Panc1 (cell line): ENCODE measurements at regions not wholly inside any gene's neighbourhood (a gene's known extent, or its start where the extent isn't known, plus 50 kb on each side); places are given as distances from the start of the nearest gene placed in this dataset.
"Not testable (repeated sequence)": the region's sequence is repeated elsewhere in the genome, so short reads cannot be mapped to it uniquely, and the experiment has no call there.

Experiments
- ATAC-seq: fragments of 200-7000 bp; cut with Tn5 transposase; 2 replicates; pipeline ENCODE4 v1.9.1; 2020; ENCODE audit warnings: mild to moderate bottlenecking, moderate library complexity
- BruUV-seq: library from RNA; stranded (reverse); fragments of 400-500 nt; replicated peaks from 2 replicates; lab custom pipeline; 2021; lab: Mats Ljungman, UMichigan
- CTCF ChIA-PET: fragments of 300-600 bp; sonication (Branson Sonifier 250); formaldehyde crosslinking; loops from one replicate; lab custom pipeline; 2022; ENCODE audit warnings: antibody characterized with exemption; lab: Charles Lee
- POLR2A ChIA-PET: fragments of 300-600 bp; sonication (Branson Sonifier 250); formaldehyde crosslinking; loops from one replicate; lab custom pipeline; 2022; ENCODE audit warnings: antibody characterized with exemption; lab: Charles Lee
- DNase-seq: peaks from one replicate; pipeline ENCODE4 v3.0.0-alpha.2; 2010; ENCODE audit warnings: low read depth, low spot score
- H3K27ac ChIP-seq: 2 replicates; pipeline ENCODE4 v1.5.1; 2011; ENCODE audit warnings: mild to moderate bottlenecking, low read length, inconsistent platforms
- H3K27me3 ChIP-seq: fragments of 200-500 bp; sonication (Bioruptor generic); 2 replicates; pipeline ENCODE4 v1.6.0; 2014; ENCODE audit warnings: low read length, inconsistent platforms; ENCODE audit not compliant: control insufficient read depth, insufficient read depth
- H3K36me3 ChIP-seq: fragments of 200-500 bp; sonication (Bioruptor generic); 2 replicates; pipeline ENCODE4 v1.5.1; 2014; ENCODE audit warnings: inconsistent platforms, mild to moderate bottlenecking, low read length, moderate library complexity; ENCODE audit not compliant: control insufficient read depth, insufficient read depth
- H3K4me1 ChIP-seq: 2 replicates; pipeline ENCODE4 v1.5.1; 2011; ENCODE audit warnings: inconsistent platforms, mild to moderate bottlenecking, low read length, moderate library complexity; ENCODE audit not compliant: control insufficient read depth, insufficient read depth
- H3K4me3 ChIP-seq, 2 experiments: 2 replicates each; pipeline ENCODE4 v1.5.1; 2011 to 2012; ENCODE audit warnings: low read depth in 2 of 2, low read length in 2 of 2, mild to moderate bottlenecking in 2 of 2, inconsistent platforms in 1 of 2, moderate library complexity in 1 of 2
- H3K9me3 ChIP-seq: fragments of 200-500 bp; sonication (Bioruptor generic); 2 replicates; pipeline ENCODE4 v1.5.1; 2014; ENCODE audit warnings: low read depth, mild to moderate bottlenecking, inconsistent platforms, low read length, moderate library complexity; ENCODE audit not compliant: control insufficient read depth, insufficient read depth
- in situ Hi-C: cut with HindIII; loops from 2 replicates; pipeline ENCODE4 v1.10.0; 2016; ENCODE audit warnings: low sequenced_read_pairs, low pct_unique_long_range_greater_than_20kb
- intact Hi-C: fragments of 100-400 bp; cut with micrococcal nuclease; formaldehyde crosslinking; loops from one replicate; pipeline ENCODE4 v1.10.0; 2022; ENCODE audit not compliant: unreplicated experiment

- in situ Hi-C loops, DNase-seq, BruUV-seq, H3K27ac ChIP-seq, CTCF ChIA-PET, H3K27me3 ChIP-seq, ATAC-seq, H3K9me3 ChIP-seq, H3K4me3 ChIP-seq, H3K4me1 ChIP-seq, POLR2A ChIA-PET, H3K36me3 ChIP-seq, intact Hi-C loops: not testable (repeated sequence)
Observed at GRCh38 chr13:46460223-46460622, 73.2 kb upstream of the RUBCNL start.

GRCh38 chr13:46457255-46457654 is 70.2 kb upstream of the RUBCNL start:
- H3K9me3 ChIP-seq, H3K4me3 ChIP-seq, in situ Hi-C loops, CTCF ChIA-PET, BruUV-seq, intact Hi-C loops, POLR2A ChIA-PET, H3K27me3 ChIP-seq, H3K27ac ChIP-seq, ATAC-seq, H3K4me1 ChIP-seq, H3K36me3 ChIP-seq, DNase-seq: not testable (repeated sequence)

- H3K27me3 ChIP-seq, H3K36me3 ChIP-seq, H3K27ac ChIP-seq, BruUV-seq, ATAC-seq, in situ Hi-C loops, H3K9me3 ChIP-seq, H3K4me3 ChIP-seq, POLR2A ChIA-PET, CTCF ChIA-PET, intact Hi-C loops, DNase-seq, H3K4me1 ChIP-seq: not testable (repeated sequence)
Observed at GRCh38 chr13:46455924-46456323, 68.9 kb upstream of the RUBCNL start.

DNA sequence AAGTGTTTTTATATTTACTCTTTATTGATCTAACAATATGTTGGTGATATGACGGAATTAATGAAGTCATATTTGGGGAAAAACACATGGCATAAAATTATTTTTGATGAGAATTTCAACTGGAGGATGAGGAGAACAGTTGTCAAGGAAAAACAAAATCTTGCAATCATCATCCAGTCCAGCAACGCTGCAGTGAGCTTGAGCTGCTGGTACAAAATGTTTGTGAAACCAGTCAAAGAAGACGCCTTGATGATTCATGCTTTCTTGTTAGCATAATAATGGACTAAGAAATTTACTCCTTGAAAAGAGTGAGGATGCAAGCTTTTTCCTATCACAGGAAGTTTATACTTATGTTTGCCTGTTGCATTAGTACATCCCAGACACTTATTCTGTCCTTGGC is 64.1 kb upstream of the RUBCNL start:
- H3K27ac ChIP-seq, in situ Hi-C loops, DNase-seq, H3K4me1 ChIP-seq, intact Hi-C loops, ATAC-seq, BruUV-seq, H3K9me3 ChIP-seq, H3K27me3 ChIP-seq, H3K4me3 ChIP-seq, H3K36me3 ChIP-seq, CTCF ChIA-PET, POLR2A ChIA-PET: not testable (repeated sequence)

- H3K36me3 ChIP-seq, ATAC-seq, DNase-seq, H3K4me1 ChIP-seq, intact Hi-C loops, H3K9me3 ChIP-seq, POLR2A ChIA-PET, BruUV-seq, H3K27ac ChIP-seq, H3K27me3 ChIP-seq, H3K4me3 ChIP-seq, in situ Hi-C loops, CTCF ChIA-PET: not testable (repeated sequence)
Observed at GRCh38 chr13:46449949-46450348, 62.9 kb upstream of the RUBCNL start.

- intact Hi-C loops, H3K36me3 ChIP-seq, ATAC-seq, H3K27me3 ChIP-seq, CTCF ChIA-PET, POLR2A ChIA-PET, H3K27ac ChIP-seq, H3K4me1 ChIP-seq, DNase-seq, H3K4me3 ChIP-seq, in situ Hi-C loops, BruUV-seq, H3K9me3 ChIP-seq: not testable (repeated sequence)
Observed at GRCh38 chr13:46448148-46448547, 61.1 kb upstream of the RUBCNL start.

- POLR2A ChIA-PET, intact Hi-C loops, H3K9me3 ChIP-seq, H3K36me3 ChIP-seq, DNase-seq, H3K27me3 ChIP-seq, H3K4me1 ChIP-seq, CTCF ChIA-PET, H3K4me3 ChIP-seq, H3K27ac ChIP-seq, BruUV-seq, in situ Hi-C loops, ATAC-seq: not testable (repeated sequence)
Observed at GRCh38 chr13:46437808-46438404, 50.9 kb upstream of the RUBCNL start.
